Hematopoietic multipotent progenitor cell treated with erythropoietin and hydrocortisone succinate and interleukin-3 and kit ligand, for 17 days (in vitro differentiated cells): ENCODE measurements at regions not wholly inside any gene's neighbourhood (a gene's known extent, or its start where the extent isn't known, plus 50 kb on each side); places are given as distances from the start of the nearest gene placed in this dataset.
"Not testable (repeated sequence)": the region's sequence is repeated elsewhere in the genome, so short reads cannot be mapped to it uniquely, and the experiment has no call there.

Source experiments
- DNase-seq: peaks from one replicate; pipeline ENCODE4 v3.0.0-alpha.2; 2015; ENCODE audit warnings: low spot score

DNA sequence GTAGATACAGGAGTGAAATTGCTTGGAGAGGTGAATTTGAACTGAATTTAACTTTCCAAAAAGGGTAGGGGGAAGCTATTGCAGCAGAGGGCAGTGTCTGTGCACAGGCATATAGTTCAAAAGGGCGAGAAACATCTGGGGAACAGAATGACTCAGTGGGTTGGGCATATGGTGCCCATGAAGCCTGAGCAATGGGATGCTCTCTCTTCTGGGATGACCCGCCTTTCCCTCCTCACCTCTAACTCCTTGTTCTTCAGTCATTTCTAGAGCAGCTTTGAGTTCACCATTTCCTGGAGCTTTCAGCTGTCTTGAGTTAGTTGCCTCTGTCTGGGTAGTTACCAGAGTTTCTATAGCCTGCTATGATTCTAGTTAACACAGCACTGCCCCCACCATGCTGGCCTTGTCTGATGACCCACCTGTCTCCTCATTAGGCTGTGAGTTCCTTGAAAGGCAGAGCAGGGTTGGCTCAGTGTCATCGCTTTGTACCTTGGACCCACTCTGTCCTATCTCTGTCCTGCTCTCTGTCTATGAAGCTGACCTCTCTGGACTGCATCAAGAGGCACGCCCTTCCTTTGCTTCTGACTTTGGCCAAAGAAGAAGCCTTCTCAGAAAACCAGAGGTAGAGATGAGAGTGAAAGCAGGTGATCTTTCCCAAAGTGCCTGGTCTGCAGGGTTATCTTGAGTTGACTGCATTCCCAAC, 299.6 kb upstream of the KLF4 start:
- DNase-seq: no peak

- DNase-seq: no peak
Measured at GRCh38 chr9:107786561-107786960, 297.0 kb upstream of the KLF4 start.

DNA sequence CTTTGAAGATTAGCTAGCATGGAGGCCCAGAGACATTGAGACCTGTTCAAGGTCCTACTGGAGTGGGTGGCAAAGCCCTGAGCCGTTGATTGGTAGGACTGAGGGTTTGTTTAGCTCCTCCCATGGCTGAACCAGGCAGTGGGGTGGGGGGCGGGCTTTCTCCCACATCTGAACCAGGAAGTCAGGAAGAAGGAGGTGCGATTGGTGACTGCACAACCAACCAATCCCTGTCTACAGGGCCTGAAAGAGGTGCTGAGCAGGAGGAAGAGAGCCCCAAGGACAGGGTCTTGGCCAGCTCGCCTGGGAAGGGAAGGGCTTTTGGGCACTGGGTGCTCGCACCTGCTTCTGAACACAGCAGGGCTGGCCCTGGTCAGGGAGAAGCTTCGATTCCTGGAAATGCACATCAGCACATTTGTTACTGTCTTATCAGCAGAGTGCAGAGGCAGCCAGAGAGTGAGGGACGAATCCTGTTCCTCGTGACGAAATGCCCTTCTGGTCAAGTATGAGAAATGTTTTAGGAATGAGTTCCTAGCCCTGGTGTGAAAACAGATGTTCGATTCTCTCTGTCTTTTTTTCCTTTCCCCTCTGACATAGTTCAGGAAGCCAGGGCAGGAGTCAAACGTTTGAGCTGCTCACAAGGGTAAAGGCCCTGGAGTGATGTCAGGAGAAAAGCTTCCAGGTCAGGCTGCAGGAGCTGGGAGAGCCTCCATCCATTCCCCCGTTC, 294.8 kb upstream of the KLF4 start:
- peak; percentile 50 for DNase-seq

DNA sequence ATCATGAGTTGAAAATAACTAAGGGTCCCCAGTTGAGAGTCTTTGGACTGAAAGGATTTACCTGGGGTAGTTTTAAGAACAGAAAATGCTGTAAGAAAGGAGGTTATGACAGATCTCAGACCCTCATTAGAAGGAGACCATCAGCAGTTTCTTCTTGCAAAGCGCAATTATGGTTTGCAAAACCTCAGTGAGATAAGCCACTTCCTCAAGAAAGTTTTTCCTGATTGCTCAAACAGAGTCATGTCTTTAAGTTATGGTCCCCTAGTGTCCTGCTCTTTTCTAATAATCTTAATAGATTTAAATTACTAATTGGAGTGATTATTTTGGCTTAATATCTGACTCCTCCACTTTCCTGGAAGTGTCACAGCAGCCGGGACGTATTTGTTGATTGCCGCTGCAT, 293.2 kb upstream of the KLF4 start:
- no peak for DNase-seq

DNA sequence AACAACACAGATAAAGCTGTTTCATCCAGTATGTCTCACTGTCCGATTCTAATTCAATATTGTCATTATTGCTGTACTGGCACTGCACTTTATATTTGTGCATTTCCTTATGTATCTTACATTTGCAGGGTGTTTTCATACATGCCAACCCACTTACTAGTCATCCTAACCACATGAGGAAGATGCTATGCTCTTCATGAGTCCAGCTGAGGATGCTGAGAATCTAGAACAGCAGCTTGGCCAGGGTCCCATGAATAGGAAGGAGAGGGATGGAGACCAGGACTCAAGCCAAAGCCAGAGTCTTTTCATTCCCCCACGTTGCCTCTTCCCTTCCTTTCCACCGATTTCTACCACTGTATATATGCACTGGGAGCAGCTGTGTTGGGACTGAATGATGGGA, 292.8 kb upstream of the KLF4 start:
- no peak for DNase-seq

DNA sequence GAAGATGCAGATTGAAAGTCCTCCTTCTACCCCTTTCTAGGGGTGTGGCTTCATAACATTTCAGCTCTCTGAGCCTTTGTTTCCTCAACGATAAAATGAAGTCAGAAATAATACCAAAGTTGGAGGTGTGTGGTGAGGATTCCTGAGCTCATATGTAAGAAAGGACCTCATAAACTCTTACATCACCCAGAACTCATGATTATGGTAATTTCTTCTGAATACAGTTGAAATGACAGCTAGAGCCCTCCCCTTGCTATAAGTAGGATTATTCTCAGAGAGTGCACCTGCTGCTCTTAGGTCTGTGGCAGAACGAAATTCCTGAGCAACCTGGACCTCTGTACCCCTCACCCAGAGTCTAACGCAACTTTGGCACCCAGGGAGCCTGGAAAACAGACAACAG, 291.4 kb upstream of the KLF4 start:
- DNase-seq: no peak

DNA sequence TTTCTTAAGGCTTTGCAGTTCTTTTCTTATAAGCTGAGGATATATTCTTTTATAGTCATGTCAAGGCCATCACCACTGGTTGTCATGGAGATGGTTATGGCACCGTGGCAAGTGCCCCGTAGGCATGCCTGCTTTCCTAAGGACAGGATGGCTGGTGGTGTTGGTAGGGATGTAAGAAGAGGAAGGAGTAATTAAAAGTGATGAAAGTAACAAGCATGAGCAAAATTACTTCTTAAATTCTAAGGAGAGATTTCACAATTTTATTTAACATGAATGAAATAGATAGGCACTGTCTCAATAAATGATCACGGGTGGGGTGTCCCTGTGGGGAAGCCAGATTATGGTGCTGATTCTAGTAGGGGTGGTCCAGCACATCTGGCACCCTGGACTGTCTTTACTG, 290.2 kb upstream of the KLF4 start:
- DNase-seq: no peak

GRCh38 chr9:107778661-107779060, 289.1 kb upstream of the KLF4 start:
- no peak for DNase-seq

- not testable (repeated sequence) for DNase-seq
Measured at GRCh38 chr9:107774099-107774498, 284.5 kb upstream of the KLF4 start.

GRCh38 chr9:107772988-107773387, 283.4 kb upstream of the KLF4 start:
- no peak for DNase-seq

GRCh38 chr9:107770716-107771115, 281.1 kb upstream of the KLF4 start:
- DNase-seq: no peak

- no peak for DNase-seq
Measured at GRCh38 chr9:107768224-107768623, 278.7 kb upstream of the KLF4 start.

GRCh38 chr9:107767711-107768110, 278.1 kb upstream of the KLF4 start:
- DNase-seq: no peak

- not testable (repeated sequence) for DNase-seq
Measured at GRCh38 chr9:107763469-107763868, 273.9 kb upstream of the KLF4 start.

DNA sequence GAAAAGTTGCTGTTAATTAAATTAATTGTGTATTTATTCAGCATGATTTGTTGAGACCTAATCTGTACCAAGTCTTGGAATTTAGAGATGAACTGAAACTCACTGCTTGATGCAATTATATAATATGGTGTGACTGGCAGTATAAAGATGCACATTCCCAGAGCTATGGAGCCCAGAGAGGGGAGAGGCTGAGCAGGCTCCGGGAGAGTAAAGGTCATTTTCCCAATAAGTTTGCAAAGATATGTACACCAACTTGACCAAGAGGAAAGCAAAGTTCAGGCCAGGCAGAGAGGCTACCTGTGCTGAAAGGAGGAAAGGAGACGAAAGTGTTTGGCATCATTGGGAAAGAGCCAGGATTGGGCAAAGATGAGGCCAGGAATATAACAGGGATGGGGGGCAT, 271.7 kb upstream of the KLF4 start:
- DNase-seq: no peak

- no peak for DNase-seq
Measured at GRCh38 chr9:107760469-107761242, 271.1 kb upstream of the KLF4 start.

DNA sequence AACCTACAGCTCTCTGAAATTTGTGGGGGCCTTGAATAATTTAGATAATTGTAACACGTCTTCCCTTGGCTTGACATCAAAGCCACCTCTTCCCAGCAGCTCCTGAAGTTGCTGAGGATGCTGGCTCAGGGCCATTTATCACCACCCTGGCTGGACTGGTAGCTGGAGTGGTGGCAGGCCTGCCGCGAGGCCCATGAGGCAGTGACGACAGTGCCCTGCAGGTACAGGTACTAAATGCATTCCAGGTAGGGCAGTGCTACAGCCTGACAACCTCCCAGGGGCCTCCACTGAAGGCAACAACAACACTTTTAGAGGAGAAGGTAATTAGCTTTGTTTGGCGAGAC, 270.2 kb upstream of the KLF4 start:
- no peak for DNase-seq

DNA sequence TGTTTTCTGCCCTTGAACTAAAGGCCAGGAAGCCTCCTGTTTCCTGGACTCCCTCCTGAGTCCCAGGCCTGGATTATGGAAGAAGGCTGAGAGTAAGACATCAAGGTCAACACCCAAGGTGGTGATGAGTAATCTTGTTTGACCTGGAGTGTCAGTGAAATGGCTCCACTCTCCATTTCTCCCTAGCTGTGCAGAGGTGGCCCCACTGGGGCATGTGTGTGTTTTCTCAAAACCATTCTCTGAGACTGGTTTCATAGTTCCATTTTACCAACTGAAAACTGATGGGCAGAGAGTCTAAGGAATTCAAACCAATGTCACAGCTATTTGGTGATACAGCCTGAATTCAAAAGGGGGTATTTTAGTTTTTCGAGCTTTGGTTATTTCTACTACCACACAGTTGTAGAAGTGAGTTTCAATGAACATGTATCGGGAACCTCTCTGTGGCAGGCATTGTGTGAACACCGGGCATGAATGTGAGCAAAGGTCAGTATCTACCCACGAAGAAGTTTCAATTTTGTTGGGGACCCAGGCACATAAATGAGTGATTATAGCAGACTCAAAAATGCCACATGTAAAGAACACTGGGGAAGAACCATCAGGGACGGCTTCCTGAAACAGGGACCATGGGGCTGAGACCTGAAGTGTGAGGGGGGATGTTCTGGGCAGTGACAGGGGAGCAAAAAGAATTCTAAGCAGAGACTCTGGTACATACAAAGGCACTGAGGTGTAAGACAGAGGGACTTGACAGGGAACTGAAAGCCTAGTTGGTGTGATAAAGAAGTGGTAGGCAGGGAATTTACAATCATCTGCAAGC, 269.6 kb upstream of the KLF4 start:
- no peak for DNase-seq

GRCh38 chr9:107756091-107756490, 266.5 kb upstream of the KLF4 start:
- DNase-seq: no peak

DNA sequence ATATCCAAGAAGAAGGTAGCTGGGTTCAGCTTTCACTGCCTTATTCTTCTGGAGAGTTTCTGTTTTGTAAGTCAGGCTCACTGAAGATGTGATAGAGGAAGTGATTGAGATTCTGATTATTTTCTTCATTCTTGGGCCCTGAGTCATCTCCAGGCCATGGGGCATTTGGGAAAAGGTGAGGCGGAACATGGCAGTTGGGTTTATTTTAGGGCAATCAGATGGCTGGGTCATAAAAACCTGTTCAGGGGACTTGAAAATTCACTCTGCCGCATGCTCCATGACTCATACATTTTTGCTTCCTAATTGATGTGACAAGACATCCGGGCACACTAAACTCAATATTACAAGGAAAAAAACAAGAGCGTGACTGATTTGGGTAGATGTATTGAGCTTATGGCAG, 265.7 kb upstream of the KLF4 start:
- DNase-seq: no peak

- no peak for DNase-seq
Measured at GRCh38 chr9:107751567-107752210, 262.1 kb upstream of the KLF4 start.
